Liver (tissue), 3 donors: ENCODE measurements at regions not wholly inside any gene's neighbourhood (a gene's known extent, or its start where the extent isn't known, plus 50 kb on each side); places are given as distances from the start of the nearest gene placed in this dataset.

ENCODE experiments used
- RAD21 ChIP-seq, 2 donors: IDR thresholded peaks; 2 replicates each; pipeline ENCODE4 v1.6.1; 2016; ENCODE audit warnings: antibody characterized with exemption in 2 of 2, mild to moderate bottlenecking in 2 of 2
- TF ChIP-seq, protein P1 (sequence below): fragments of 150-350 bp; IDR thresholded peaks from 2 replicates; pipeline ENCODE4 v1.5.1; 2017; ENCODE audit warnings: improper control_type of control experiment, low read depth, low read length; ENCODE audit not compliant: missing input control
- donor health status: healthy.
- donor health status: healthy.

DNA sequence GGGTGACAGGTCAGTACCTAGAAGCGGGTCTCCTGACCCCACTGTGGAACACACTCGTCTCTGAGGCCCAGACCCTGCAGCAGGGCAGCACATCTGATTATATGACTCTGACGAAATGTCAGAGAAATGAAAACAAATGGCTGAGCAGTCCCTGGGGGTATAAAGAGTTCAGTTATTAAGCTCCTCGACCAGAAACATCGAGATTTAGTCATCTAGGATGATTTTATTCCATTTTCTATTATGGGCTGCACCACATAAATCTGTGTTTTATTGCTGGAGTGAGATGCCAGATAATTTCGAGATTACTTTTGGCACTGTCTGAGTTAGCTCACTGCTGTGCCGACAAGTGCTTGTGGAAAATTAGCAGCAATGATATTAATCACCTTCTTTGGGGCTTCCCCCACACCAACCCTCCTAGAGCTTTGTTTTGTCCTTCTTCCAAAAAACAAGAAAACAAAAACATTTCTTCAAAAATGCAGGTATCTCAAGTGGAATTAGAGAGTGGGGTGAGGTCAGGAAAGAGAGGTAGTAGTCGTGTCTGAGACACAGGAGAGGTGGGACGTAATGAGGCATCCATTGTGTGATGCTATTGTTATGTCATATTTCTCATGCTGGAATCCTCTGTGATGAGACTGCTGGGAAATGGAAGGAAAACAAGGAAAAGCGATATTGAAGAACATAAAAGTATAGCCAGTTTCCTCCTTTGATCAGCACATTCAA, 495.5 kb downstream of the DMAC1 start:
- TF ChIP-seq, protein P1, sequence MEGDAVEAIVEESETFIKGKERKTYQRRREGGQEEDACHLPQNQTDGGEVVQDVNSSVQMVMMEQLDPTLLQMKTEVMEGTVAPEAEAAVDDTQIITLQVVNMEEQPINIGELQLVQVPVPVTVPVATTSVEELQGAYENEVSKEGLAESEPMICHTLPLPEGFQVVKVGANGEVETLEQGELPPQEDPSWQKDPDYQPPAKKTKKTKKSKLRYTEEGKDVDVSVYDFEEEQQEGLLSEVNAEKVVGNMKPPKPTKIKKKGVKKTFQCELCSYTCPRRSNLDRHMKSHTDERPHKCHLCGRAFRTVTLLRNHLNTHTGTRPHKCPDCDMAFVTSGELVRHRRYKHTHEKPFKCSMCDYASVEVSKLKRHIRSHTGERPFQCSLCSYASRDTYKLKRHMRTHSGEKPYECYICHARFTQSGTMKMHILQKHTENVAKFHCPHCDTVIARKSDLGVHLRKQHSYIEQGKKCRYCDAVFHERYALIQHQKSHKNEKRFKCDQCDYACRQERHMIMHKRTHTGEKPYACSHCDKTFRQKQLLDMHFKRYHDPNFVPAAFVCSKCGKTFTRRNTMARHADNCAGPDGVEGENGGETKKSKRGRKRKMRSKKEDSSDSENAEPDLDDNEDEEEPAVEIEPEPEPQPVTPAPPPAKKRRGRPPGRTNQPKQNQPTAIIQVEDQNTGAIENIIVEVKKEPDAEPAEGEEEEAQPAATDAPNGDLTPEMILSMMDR = no peak
- TF ChIP-seq RAD21 (IDR thresholded peaks at IDR 0.05) = no peak
